PFSK-1 (cell line): ENCODE measurements at regions not wholly inside any gene's neighbourhood (a gene's known extent, or its start where the extent isn't known, plus 50 kb on each side); places are given as distances from the start of the nearest gene placed in this dataset.

ENCODE experiments used
- FOXP2 ChIP-seq: optimal IDR thresholded peaks from 2 replicates; pipeline ENCODE3; 2011; ENCODE audit warnings: borderline replicate concordance, control low read depth, inconsistent platforms; ENCODE audit not compliant: insufficient read depth; ENCODE audit errors: extremely low read length, extremely low read depth
- POLR2AphosphoS5 ChIP-seq: IDR thresholded peaks from 2 replicates; pipeline ENCODE4 v1.6.1; 2012; ENCODE audit warnings: low read depth, mild to moderate bottlenecking, control low read depth, low read length, moderate library complexity
- REST ChIP-seq, 2 experiments: IDR thresholded peaks; 2 replicates each; pipeline versions ENCODE4 v1.6.1 to v1.8.0; 2011 to 2012; ENCODE audit warnings: low read depth in 2 of 2, low read length in 2 of 2, control low read depth in 1 of 2, inconsistent platforms in 1 of 2, mild to moderate bottlenecking in 1 of 2, moderate library complexity in 1 of 2; ENCODE audit not compliant: insufficient read depth in 1 of 2
- SIN3A ChIP-seq: IDR thresholded peaks from 2 replicates; pipeline ENCODE4 v1.6.1; 2012; ENCODE audit warnings: mild to moderate bottlenecking, low read length, moderate library complexity, borderline replicate concordance; ENCODE audit not compliant: insufficient read depth
- TAF1 ChIP-seq: IDR thresholded peaks from 2 replicates; pipeline ENCODE4 v1.6.1; 2012; ENCODE audit warnings: low read length, control low read depth, borderline replicate concordance; ENCODE audit not compliant: insufficient read depth

GRCh38 chrX:40230646-40231045, 132.9 kb upstream of the BCOR start:
- TF ChIP-seq REST (IDR thresholded peaks at IDR 0.05; ENCODE audit: insufficient read depth in 1 of 2, low read depth in 2 of 2, low read length in 2 of 2) (no peak), POLR2AphosphoS5 (no peak), TAF1 (no peak), SIN3A (no peak), FOXP2 (no peak)
